Forelimb muscle (tissue), 1 donor: ENCODE measurements at regions not wholly inside any gene's neighbourhood (a gene's known extent, or its start where the extent isn't known, plus 50 kb on each side); places are given as distances from the start of the nearest gene placed in this dataset.
"Not testable (repeated sequence)": the region's sequence is repeated elsewhere in the genome, so short reads cannot be mapped to it uniquely, and the experiment has no call there.

Source experiments
- DNase-seq: peaks from one replicate; pipeline ENCODE4 v3.0.0-alpha.2; 2013; ENCODE audit warnings: low read depth

- not testable (repeated sequence) for DNase-seq
These were observed 49.9 kb upstream of the MSMB start for GRCh38 chr10:46095943-46096342.

- no peak for DNase-seq
These were observed 50.4 kb upstream of the MSMB start for GRCh38 chr10:46096446-46096845.

- no peak for DNase-seq
These were observed 51.0 kb upstream of the MSMB start for GRCh38 chr10:46096909-46097575.

- no peak for DNase-seq
These were observed 51.7 kb upstream of the MSMB start for GRCh38 chr10:46097576-46098317.

GRCh38 chr10:46098386-46098785, 52.3 kb upstream of the MSMB start:
- no peak for DNase-seq

- not testable (repeated sequence) for DNase-seq
These were observed 52.9 kb upstream of the MSMB start for GRCh38 chr10:46098925-46099324.

- DNase-seq: no peak
These were observed 58.1 kb upstream of the MSMB start for GRCh38 chr10:46104071-46104585.

GRCh38 chr10:46105416-46105815, 59.3 kb upstream of the MSMB start:
- DNase-seq: not testable (repeated sequence)

GRCh38 chr10:46105856-46106409, 59.9 kb upstream of the MSMB start:
- DNase-seq: not testable (repeated sequence)

GRCh38 chr10:46106410-46107255, 60.6 kb upstream of the MSMB start:
- no peak for DNase-seq

GRCh38 chr10:46108158-46108499, 62.1 kb upstream of the MSMB start:
- not testable (repeated sequence) for DNase-seq

- not testable (repeated sequence) for DNase-seq
These were observed 108.2 kb upstream of the MSMB start for GRCh38 chr10:46154271-46154670.

- DNase-seq: not testable (repeated sequence)
These were observed 108.6 kb upstream of the MSMB start for GRCh38 chr10:46154683-46155082.

- not testable (repeated sequence) for DNase-seq
These were observed 110.8 kb upstream of the MSMB start for GRCh38 chr10:46156866-46157265.

- no peak for DNase-seq
These were observed 117.1 kb upstream of the ANTXRL start for GRCh38 chr10:46169736-46170135.

- DNase-seq: no peak
These were observed 116.0 kb upstream of the ANTXRL start for GRCh38 chr10:46170789-46171188.

GRCh38 chr10:46171661-46172060, 115.1 kb upstream of the ANTXRL start:
- DNase-seq: no peak

- DNase-seq: no peak
These were observed 111.5 kb upstream of the ANTXRL start for GRCh38 chr10:46175296-46175695.

GRCh38 chr10:46175831-46176230, 111.0 kb upstream of the ANTXRL start:
- no peak for DNase-seq

GRCh38 chr10:46187431-46187830, 99.4 kb upstream of the ANTXRL start:
- not testable (repeated sequence) for DNase-seq

GRCh38 chr10:46197050-46197449, 89.7 kb upstream of the ANTXRL start:
- DNase-seq: no peak

- no peak for DNase-seq
These were observed 88.3 kb upstream of the ANTXRL start for GRCh38 chr10:46198516-46198915.
